Right atrium auricular region (tissue), 2 donors: ENCODE measurements at regions not wholly inside any gene's neighbourhood (a gene's known extent, or its start where the extent isn't known, plus 50 kb on each side); places are given as distances from the start of the nearest gene placed in this dataset.

Experiments used
- DNase-seq: peaks from one replicate; pipeline ENCODE4 v3.0.0-alpha.2; 2019; ENCODE audit warnings: low spot score
- H3K27ac ChIP-seq, 2 donors: fragments of 200-600 bp; sonication (generic); 1 replicate in 1 of 2; 2 replicates in 1 of 2; pipeline ENCODE4 v1.5.1; 2016 to 2019
- H3K27me3 ChIP-seq, 2 donors: fragments of 200-600 bp; sonication (generic); one replicate each; pipeline versions ENCODE4 v1.5.1 to v1.6.0; 2017 to 2019
- H3K36me3 ChIP-seq: fragments of 200-600 bp; sonication (generic); one replicate; pipeline ENCODE4 v1.5.1; 2016
- H3K4me1 ChIP-seq, 2 donors: fragments of 200-600 bp; sonication (generic); one replicate each; pipeline versions ENCODE4 v1.5.1 to v1.6.0; 2017 to 2019
- H3K4me3 ChIP-seq, 2 donors: fragments of 200-600 bp; sonication (generic); 1 replicate in 1 of 2; 2 replicates in 1 of 2; pipeline ENCODE4 v1.5.1; 2017 to 2019; ENCODE audit warnings: mild to moderate bottlenecking in 1 of 2, moderate library complexity in 1 of 2
- H3K9me3 ChIP-seq, 2 donors: fragments of 200-600 bp; sonication (generic); one replicate each; pipeline ENCODE4 v1.5.1; 2019
- TF ChIP-seq, protein P1 (sequence below), 2 donors: fragments of 200-600 bp; sonication (generic); IDR thresholded peaks; one replicate each; pipeline ENCODE4 v1.5.1; 2019; ENCODE audit warnings: antibody characterized with exemption in 2 of 2

DNA sequence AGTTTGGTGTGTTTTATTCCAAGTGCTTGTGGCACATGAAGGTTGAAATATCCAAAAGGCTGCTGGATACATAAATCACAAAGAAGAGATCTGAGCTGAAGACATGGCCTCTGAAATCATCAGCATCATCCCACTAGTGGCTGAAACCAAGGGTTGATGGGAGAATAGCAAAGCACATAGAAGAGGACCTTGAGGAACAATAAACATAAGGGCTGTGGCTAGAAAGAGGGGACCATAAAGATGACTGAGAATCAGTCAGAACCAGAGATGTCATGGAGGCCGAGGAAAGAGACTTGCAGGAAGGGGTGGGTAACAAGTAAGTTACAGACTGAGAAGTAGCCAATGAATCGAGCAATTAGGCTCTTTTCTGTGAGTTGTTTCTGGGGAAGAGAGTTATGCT lies 116.8 kb downstream of the CDC42EP3 start:
- H3K4me1 ChIP-seq, result no peaks in the 10 kb centered on the region
- no peak overlapping the region for H3K4me3 ChIP-seq
- TF ChIP-seq, protein P1, sequence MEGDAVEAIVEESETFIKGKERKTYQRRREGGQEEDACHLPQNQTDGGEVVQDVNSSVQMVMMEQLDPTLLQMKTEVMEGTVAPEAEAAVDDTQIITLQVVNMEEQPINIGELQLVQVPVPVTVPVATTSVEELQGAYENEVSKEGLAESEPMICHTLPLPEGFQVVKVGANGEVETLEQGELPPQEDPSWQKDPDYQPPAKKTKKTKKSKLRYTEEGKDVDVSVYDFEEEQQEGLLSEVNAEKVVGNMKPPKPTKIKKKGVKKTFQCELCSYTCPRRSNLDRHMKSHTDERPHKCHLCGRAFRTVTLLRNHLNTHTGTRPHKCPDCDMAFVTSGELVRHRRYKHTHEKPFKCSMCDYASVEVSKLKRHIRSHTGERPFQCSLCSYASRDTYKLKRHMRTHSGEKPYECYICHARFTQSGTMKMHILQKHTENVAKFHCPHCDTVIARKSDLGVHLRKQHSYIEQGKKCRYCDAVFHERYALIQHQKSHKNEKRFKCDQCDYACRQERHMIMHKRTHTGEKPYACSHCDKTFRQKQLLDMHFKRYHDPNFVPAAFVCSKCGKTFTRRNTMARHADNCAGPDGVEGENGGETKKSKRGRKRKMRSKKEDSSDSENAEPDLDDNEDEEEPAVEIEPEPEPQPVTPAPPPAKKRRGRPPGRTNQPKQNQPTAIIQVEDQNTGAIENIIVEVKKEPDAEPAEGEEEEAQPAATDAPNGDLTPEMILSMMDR (IDR thresholded peaks at IDR 0.05), result no peak
- H3K27me3 ChIP-seq, result no peaks in the 10 kb centered on the region
- no peak overlapping the region for H3K27ac ChIP-seq
- DNase-seq, result no peak
- H3K36me3 ChIP-seq, result no peaks in the 10 kb centered on the region
- no peaks in the 10 kb centered on the region for H3K9me3 ChIP-seq

DNA sequence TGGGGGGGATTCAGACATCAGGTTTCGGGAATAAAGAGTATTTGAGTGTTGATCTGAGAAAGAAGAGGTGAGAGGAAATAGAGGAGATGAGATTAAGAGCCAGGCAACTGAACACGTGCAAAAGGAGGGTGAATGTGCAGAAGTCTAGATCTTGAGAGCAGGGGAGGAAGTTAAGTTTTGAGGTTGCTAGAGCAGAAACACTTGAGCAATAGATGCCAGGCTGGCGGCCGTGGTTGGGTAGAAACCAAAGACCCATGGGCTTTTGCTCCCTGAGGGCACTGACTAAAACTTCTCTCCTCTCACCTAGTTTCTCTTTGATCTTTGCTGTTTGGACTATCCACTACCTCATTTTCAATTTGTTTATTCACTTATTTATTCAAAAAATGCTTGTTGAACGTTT lies 116.0 kb downstream of the CDC42EP3 start:
- TF ChIP-seq, protein P1 (IDR thresholded peaks at IDR 0.05), result no peak
- DNase-seq, result no peak
- H3K36me3 ChIP-seq, result no peaks in the 10 kb centered on the region
- no peak overlapping the region for H3K4me3 ChIP-seq
- no peak overlapping the region for H3K27ac ChIP-seq
- H3K9me3 ChIP-seq, result no peaks in the 10 kb centered on the region
- peaks cover 0 to 3% of the 10 kb centered on the region in 2 donors for H3K4me1 ChIP-seq
- H3K27me3 ChIP-seq, result no peaks in the 10 kb centered on the region

DNA sequence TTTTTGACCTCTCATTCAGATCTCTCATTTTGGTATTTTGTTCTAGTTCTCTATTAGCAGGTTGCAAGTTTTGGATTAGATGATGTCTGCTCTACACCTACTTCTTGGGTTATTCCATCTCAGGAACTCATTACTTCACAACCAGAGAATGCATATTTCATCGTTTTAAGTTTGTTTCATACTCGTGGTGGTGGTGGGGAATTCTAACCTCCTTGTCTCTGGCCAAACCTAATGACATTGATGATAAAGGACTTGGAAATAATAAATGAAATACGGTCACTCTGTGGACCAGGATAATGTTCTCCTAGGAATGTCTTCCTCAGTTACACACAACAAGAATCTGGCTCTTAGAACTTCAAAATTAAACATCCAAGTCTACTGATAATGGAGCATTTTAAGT lies 115.2 kb downstream of the CDC42EP3 start:
- Histone ChIP-seq H3K36me3 (no peaks in the 10 kb centered on the region), H3K4me3 (no peak overlapping the region)

DNA sequence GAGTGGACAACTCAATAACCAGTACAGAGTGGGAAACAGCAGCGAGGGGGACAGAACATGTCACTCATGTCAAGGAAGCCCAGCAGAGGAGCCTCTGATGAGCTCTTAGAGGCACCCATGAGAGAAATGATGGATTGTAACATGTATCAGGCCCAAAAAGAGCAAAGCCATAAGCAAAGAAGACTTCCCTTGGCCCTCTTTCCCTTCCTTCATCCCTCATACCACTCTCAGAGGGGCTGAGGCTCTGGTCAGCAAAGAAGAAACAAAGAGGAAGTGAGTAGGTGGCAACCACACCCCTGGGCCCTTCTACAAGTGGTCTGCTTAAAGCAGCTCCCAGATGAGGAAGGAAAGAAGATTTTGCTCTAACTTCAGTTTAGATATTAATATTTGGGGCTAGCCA lies 112.8 kb downstream of the CDC42EP3 start:
- TF ChIP-seq, protein P1 (IDR thresholded peaks at IDR 0.05), result no peak
- peaks cover 0 to 23% of the 10 kb centered on the region in 2 donors for H3K4me1 ChIP-seq
- no peak overlapping the region for H3K4me3 ChIP-seq
- DNase-seq, result no peak
- no peak overlapping the region for H3K27ac ChIP-seq
- H3K36me3 ChIP-seq, result no peaks in the 10 kb centered on the region
- H3K9me3 ChIP-seq, result no peaks in the 10 kb centered on the region
- H3K27me3 ChIP-seq, result no peaks in the 10 kb centered on the region

More for the DNA sequence above, 115.2 kb downstream of the CDC42EP3 start:
- H3K27ac ChIP-seq, result no peak overlapping the region
- H3K4me1 ChIP-seq, result peaks cover 0 to 11% of the 10 kb centered on the region in 2 donors
- no peaks in the 10 kb centered on the region for H3K27me3 ChIP-seq
- TF ChIP-seq, protein P1 (IDR thresholded peaks at IDR 0.05), result no peak
- no peaks in the 10 kb centered on the region for H3K9me3 ChIP-seq
- no peak for DNase-seq

DNA sequence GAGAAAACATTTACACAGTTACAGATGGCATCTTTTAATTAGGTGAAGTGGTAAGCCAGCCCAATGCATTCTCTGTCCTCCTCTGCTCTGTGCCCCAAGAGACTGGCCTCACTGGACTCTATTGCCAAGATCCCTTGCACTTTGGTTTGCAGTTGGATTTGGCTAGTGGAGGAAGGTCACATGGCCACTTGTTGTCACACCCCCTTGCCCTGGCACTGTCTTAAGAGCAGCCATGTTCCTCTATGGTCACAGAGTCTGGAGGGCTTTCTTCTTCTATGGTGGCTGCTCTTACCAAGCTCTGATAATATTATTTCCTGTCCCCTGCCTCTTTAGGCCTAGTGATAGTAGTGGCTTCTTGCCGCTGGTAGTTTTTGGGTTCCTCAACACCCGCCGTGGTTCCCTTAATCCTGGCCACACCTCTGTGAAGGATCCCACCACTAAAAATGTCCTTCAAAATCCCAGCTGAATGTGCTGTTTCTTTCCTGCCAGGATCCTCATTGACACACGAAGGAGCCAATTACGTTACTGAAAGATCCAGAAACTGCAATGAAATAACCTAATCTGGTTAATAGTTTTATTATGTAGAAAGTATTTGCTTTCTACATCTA lies 111.1 kb downstream of the CDC42EP3 start:
- DNase-seq, result no peak
- Histone ChIP-seq H3K9me3 (no peaks in the 10 kb centered on the region), H3K4me3 (no peak overlapping the region), H3K4me1 (peaks cover 0 to 23% of the 10 kb centered on the region in 2 donors), H3K36me3 (no peaks in the 10 kb centered on the region), H3K27me3 (no peaks in the 10 kb centered on the region), H3K27ac (no peak overlapping the region)
- TF ChIP-seq, protein P1 (IDR thresholded peaks at IDR 0.05), result no peak
